ENCODE measurements at regions not wholly inside any gene's neighbourhood (a gene's known extent, or its start where the extent isn't known, plus 50 kb on each side); places are given as distances from the start of the nearest gene placed in this dataset.

DNA sequence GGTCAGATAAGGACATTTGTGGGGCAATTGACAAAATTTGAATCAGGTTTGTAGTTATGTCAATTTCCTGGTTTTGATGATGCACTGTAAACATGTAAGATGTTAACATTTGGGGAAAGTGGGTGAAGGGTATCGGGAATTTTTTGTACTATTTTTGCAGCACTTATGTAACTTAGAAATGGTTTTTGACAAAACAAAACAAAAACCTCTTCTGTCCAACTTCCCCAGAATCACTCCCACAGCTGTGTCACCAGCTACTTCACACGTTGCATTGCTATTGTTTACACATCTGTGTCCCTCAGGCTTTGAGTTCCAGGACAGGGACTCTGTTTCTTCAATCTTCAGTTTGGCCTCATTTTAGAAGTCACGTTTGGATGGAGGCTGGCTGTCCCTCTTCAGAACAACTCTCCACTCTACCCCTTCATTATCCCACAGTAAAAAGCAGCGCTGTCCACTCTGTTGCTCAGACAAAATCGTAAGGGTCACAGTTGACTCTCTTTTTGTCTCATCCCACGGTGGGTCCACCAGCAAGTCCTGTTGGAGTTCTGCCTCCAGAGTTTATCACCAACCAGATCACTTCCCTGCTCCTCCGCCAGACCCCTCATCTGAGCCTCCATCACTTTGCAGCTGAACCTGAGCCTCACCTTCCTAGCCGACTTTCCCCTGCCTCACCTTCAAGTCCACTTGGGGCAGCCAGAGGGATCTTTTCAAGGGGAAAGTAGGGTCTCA, 63.2 kb downstream of the NENF start:
- Histone ChIP-seq H3K27me3 (no peaks in the 10 kb centered on the region), H3K4me1 (no peaks in the 10 kb centered on the region), H3K9me3 (no peaks in the 10 kb centered on the region), H3K4me3 (no peak overlapping the region), H3K27ac (no peak overlapping the region), H3K36me3 (no peaks in the 10 kb centered on the region)
- intact Hi-C loops (cut with DNase I; ENCODE audit: low total_unique reads): no loop called here
- no peak for TF ChIP-seq POLR2A (IDR thresholded peaks at IDR 0.05)
- TF ChIP-seq CTCF (IDR thresholded peaks at IDR 0.05 in 4 of 5, conservative IDR thresholded peaks at IDR 0.05 in 1 of 5): no peak
- ATAC-seq: no peak
- in situ Hi-C loops (cut with MboI; ENCODE audit: low sequenced_read_pairs in 4 of 4): no loop called here
- DNase-seq: no peak

DNA sequence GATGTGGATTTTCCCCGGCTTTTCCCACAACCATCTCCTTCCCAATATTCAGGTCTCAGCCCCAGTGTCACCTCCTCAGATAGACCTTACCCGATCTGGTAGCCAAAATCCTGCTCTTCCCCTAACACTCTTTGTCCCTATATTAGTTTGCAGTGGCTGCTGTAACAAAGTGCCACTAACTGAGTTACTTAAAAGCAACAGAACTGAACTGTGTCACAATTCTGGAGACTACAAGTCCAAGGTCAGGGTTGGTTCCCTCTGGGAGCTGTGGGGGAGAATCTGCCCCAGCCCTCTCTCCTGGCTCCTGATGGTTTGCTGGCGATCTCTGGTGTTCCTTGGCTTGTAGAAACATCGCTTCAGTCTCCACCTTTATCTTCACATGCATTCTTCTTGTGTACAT, 64.0 kb downstream of the NENF start:
- H3K9me3 ChIP-seq: no peaks in the 10 kb centered on the region
- intact Hi-C loops (cut with DNase I; ENCODE audit: low total_unique reads): no loop called here
- TF ChIP-seq POLR2A (IDR thresholded peaks at IDR 0.05) (no peak), CTCF (IDR thresholded peaks at IDR 0.05 in 4 of 5, conservative IDR thresholded peaks at IDR 0.05 in 1 of 5) (no peak)
- no peak overlapping the region for H3K27ac ChIP-seq
- no peak overlapping the region for H3K4me3 ChIP-seq
- in situ Hi-C loops (cut with MboI; ENCODE audit: low sequenced_read_pairs in 4 of 4): no loop called here
- no peaks in the 10 kb centered on the region for H3K4me1 ChIP-seq
- ATAC-seq: no peak
- no peak for DNase-seq
- no peaks in the 10 kb centered on the region for H3K27me3 ChIP-seq
- no peaks in the 10 kb centered on the region for H3K36me3 ChIP-seq

DNA sequence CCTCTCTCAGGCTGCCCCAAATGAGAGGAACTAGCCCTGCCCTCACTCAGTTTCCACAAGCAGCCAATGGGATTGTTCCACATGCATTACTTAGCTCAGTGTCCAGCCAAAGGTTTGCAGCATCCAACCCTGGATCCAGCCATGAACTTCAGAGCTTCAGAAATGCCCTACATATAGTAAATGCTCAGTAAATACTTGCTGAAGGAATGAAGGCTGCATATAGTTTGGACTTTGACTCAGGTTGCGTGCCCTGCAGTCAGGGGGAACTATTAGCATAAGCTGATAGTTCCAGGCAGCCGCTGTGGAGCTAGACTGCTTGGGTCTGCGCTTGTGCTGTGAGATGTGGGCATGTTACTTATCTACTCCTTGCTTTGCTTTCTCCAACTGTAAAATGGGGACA, 64.8 kb downstream of the NENF start:
- Histone ChIP-seq H3K36me3 (no peaks in the 10 kb centered on the region), H3K27ac (no peak overlapping the region), H3K4me3 (no peak overlapping the region), H3K27me3 (no peaks in the 10 kb centered on the region), H3K9me3 (no peaks in the 10 kb centered on the region), H3K4me1 (no peaks in the 10 kb centered on the region)
- DNase-seq: no peak
- no peak for ATAC-seq
- in situ Hi-C loops (cut with MboI; ENCODE audit: low sequenced_read_pairs in 4 of 4) (no loop called here), intact Hi-C loops (cut with DNase I; ENCODE audit: low total_unique reads) (no loop called here)
- no peak for TF ChIP-seq CTCF (IDR thresholded peaks at IDR 0.05 in 4 of 5, conservative IDR thresholded peaks at IDR 0.05 in 1 of 5)
- no peak for TF ChIP-seq POLR2A (IDR thresholded peaks at IDR 0.05)

DNA sequence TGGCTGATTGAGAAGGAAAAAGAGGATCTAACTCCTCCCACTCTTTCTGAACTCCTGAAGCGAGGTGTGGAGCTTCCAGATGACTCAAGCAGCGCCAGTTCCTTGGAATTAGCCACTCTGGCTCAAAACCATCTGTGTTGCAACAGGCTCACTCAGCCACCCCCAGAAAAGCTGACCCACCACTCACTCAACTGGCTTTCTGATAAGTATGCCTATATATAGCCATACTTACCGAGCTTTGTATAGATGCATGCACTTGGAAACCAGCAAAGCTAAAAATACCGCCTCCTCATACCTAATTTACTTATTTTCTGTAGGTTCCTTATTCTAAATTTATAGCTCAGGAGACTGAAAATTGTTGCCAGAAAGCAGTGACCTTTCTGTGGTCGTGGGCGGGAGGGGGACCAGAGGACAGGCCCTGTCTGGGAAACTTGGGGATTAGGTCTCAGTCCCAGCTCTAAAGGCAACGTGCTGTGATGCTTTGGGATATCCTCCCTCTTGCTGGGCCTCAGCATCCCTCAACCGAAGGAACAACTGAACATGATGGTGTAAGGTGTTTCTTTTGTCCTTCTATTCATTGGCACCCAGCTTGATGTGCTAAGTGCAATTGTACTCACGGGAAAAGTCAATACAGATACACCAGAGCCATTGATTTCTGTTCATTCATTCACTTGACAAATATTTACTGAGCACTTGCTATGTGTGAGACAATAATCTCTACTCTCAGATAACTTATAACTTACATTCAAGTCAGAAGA, 65.7 kb downstream of the NENF start:
- no peak for ATAC-seq
- intact Hi-C loops (cut with DNase I; ENCODE audit: low total_unique reads): no loop called here

More for the DNA sequence above, 65.7 kb downstream of the NENF start:
- no peaks in the 10 kb centered on the region for H3K36me3 ChIP-seq
- H3K4me3 ChIP-seq: no peak overlapping the region
- no peaks in the 10 kb centered on the region for H3K27me3 ChIP-seq
- H3K27ac ChIP-seq: no peak overlapping the region
- in situ Hi-C loops (cut with MboI; ENCODE audit: low sequenced_read_pairs in 4 of 4): no loop called here
- H3K4me1 ChIP-seq: no peaks in the 10 kb centered on the region
- no peaks in the 10 kb centered on the region for H3K9me3 ChIP-seq
- DNase-seq: no peak
- TF ChIP-seq CTCF (IDR thresholded peaks at IDR 0.05 in 4 of 5, conservative IDR thresholded peaks at IDR 0.05 in 1 of 5) (no peak), POLR2A (IDR thresholded peaks at IDR 0.05) (no peak)
